Heart left ventricle (tissue), 16 donors: ENCODE measurements at regions not wholly inside any gene's neighbourhood (a gene's known extent, or its start where the extent isn't known, plus 50 kb on each side); places are given as distances from the start of the nearest gene placed in this dataset.

Experiments
- ATAC-seq, 4 donors: fragments of 200-7000 bp; cut with Tn5 transposase; one replicate each; pipeline ENCODE4 v1.9.1; 2020 to 2022; ENCODE audit warnings: moderate library complexity in 4 of 4, mild to moderate bottlenecking in 3 of 4, moderate number of reproducible peaks in 1 of 4
- DNase-seq, 5 donors: peaks; one replicate each; pipeline ENCODE4 v3.0.0-alpha.2; 2020
- H3K27ac ChIP-seq, 12 donors: fragments of 200-600 bp; sonication (generic) in 4 of 12; one replicate each; pipeline versions ENCODE4 v1.5.0 to v1.8.0; 2016 to 2022; ENCODE audit warnings: mild to moderate bottlenecking in 2 of 12
- H3K27me3 ChIP-seq, 9 donors: fragments of 200-600 bp; sonication (generic) in 2 of 9; one replicate each; pipeline versions ENCODE4 v1.5.1 to v1.8.0; 2016 to 2022; ENCODE audit warnings: mild to moderate bottlenecking in 3 of 9
- H3K36me3 ChIP-seq, 9 donors: fragments of 200-600 bp; sonication (generic) in 2 of 9; one replicate each; pipeline versions ENCODE4 v1.5.0 to v1.8.0; 2018 to 2022; ENCODE audit warnings: mild to moderate bottlenecking in 2 of 9
- H3K4me1 ChIP-seq, 12 donors: fragments of 200-600 bp; sonication (generic) in 4 of 12; one replicate each; pipeline versions ENCODE4 v1.5.0 to v1.8.0; 2016 to 2022; ENCODE audit warnings: mild to moderate bottlenecking in 3 of 12
- H3K4me3 ChIP-seq, 12 donors: fragments of 200-600 bp; sonication (generic) in 4 of 12; one replicate each; pipeline versions ENCODE4 v1.5.0 to v1.8.0; 2017 to 2022; ENCODE audit warnings: mild to moderate bottlenecking in 9 of 12, moderate library complexity in 4 of 12
- H3K9me3 ChIP-seq, 12 donors: fragments of 200-600 bp; sonication (generic) in 4 of 12; one replicate each; pipeline versions ENCODE4 v1.5.0 to v1.8.0; 2016 to 2022; ENCODE audit warnings: mild to moderate bottlenecking in 1 of 12
- CTCF ChIP-seq, 12 donors: fragments of 200-600 bp; sonication (generic) in 4 of 12; IDR thresholded peaks; one replicate each; pipeline versions ENCODE4 v1.5.0 to v1.8.0; 2018 to 2022; ENCODE audit warnings: antibody characterized with exemption in 12 of 12, mild to moderate bottlenecking in 5 of 12
- POLR2A ChIP-seq, 2 donors: fragments of 450-650 bp; IDR thresholded peaks; one replicate each; pipeline ENCODE4 v1.6.1; 2017; ENCODE audit warnings: antibody characterized with exemption in 2 of 2, mild to moderate bottlenecking in 2 of 2, moderate library complexity in 2 of 2
- WGBS, 4 donors: extraction: QIAGEN DNeasy Blood & Tissue Kit in 2 of 4; methylation state at CpG; one replicate each; pipeline versions ENCODE4 v1.1.5 to v1.1.7; 2013 to 2018; 5-methylcytosine and 5-hydroxymethylcytosine counted together
- intact Hi-C, 10 donors: fragments of 100-400 bp; cut with DNase I; formaldehyde crosslinking; loops; one replicate each; pipeline versions ENCODE4 v1.11.1 to v1.14.2; 2022
- donor health status: ischemic (EF 13 %, LVEDD 7.1; RV severe dilation, severe dysfunction).
- donor health status: healthy with polysubstance abuse.
- donor health status: DM: no; HTN: yes; CAD: no.
- donor health status: DM: no; HTN: no; CAD: no.
- donor health status: ischemic (EF 25% LVEDD 6.9; RV normal size, moderate dysfunction).
- donor health status: ischemic (EF 25% LVEDD 5.7; RV mildly dilated, moderate dysfunction).
- donor health status: healthy.
- donor health status: DM: yes; HTN: yes; CAD: no.
- donor health status: ischemic (EF 35%, LVEDD 5.7; RV mildly dilated, moderate dysfunction).
- donor health status: nonischemic (EF 11% LVEDD 7.7; RV severe dilation, severe dysfunction).
- donor health status: DM: yes; HTN: yes; CAD: no.
- donor health status: PGD.
- donor health status: ischemic (EF 29% LVEDD 5.4; RV normal size, mild dysfunction).
- donor health status: nonischemic (EF 23%, LVEDD 6.1; RV moderate dilation, normal function).

- no peak overlapping the region for H3K27ac ChIP-seq
- WGBS, 4 donors: 44 to 60% (median 55%) methylated on average over 1 of the region's 1 CpG
- peaks cover 0 to 6% (median 0%) of the 10 kb centered on the region in 9 donors for H3K27me3 ChIP-seq
- H3K4me1 ChIP-seq: no peaks in the 10 kb centered on the region
- no peak for ATAC-seq
- no peak for DNase-seq
- TF ChIP-seq POLR2A (IDR thresholded peaks at IDR 0.05): no peak
- TF ChIP-seq CTCF (IDR thresholded peaks at IDR 0.05): no peak
- intact Hi-C loops: no loop called here
- H3K9me3 ChIP-seq: no peaks in the 10 kb centered on the region
- H3K36me3 ChIP-seq: no peaks in the 10 kb centered on the region
- no peak overlapping the region for H3K4me3 ChIP-seq
These were observed 152.5 kb downstream of the ZNF648 start for GRCh38 chr1:181909010-181909409.

GRCh38 chr1:181906631-181907030 is 154.9 kb downstream of the ZNF648 start:
- H3K4me3 ChIP-seq: no peak overlapping the region
- H3K27ac ChIP-seq: no peak overlapping the region
- 86 to 88% (median 87%) methylated on average over 6 of the region's 6 CpGs for WGBS, 4 donors

GRCh38 chr1:181905944-181906597 is 155.4 kb downstream of the ZNF648 start:
- Histone ChIP-seq H3K27me3 (peaks cover 0 to 6% (median 0%) of the 10 kb centered on the region in 9 donors), H3K27ac (no peak overlapping the region), H3K9me3 (no peaks in the 10 kb centered on the region), H3K36me3 (no peaks in the 10 kb centered on the region), H3K4me3 (no peak overlapping the region), H3K4me1 (no peaks in the 10 kb centered on the region)
- no peak for ATAC-seq
- WGBS, 4 donors: 80 to 95% (median 83%) methylated on average over 2 of the region's 2 CpGs
- intact Hi-C loops: no loop called here
- TF ChIP-seq POLR2A (IDR thresholded peaks at IDR 0.05): no peak
- TF ChIP-seq CTCF (IDR thresholded peaks at IDR 0.05): no peak
- no peak for DNase-seq

More at GRCh38 chr1:181906631-181907030, 154.9 kb downstream of the ZNF648 start:
- H3K4me1 ChIP-seq: no peaks in the 10 kb centered on the region
- TF ChIP-seq POLR2A (IDR thresholded peaks at IDR 0.05) (no peak), CTCF (IDR thresholded peaks at IDR 0.05) (no peak)
- no peak for ATAC-seq
- no peaks in the 10 kb centered on the region for H3K9me3 ChIP-seq
- peaks cover 0 to 6% (median 0%) of the 10 kb centered on the region in 9 donors for H3K27me3 ChIP-seq
- H3K36me3 ChIP-seq: no peaks in the 10 kb centered on the region
- no peak for DNase-seq
- intact Hi-C loops: no loop called here

- intact Hi-C loops: no loop called here
- H3K36me3 ChIP-seq: no peaks in the 10 kb centered on the region
- DNase-seq (no peak), ATAC-seq (no peak)
- no peaks in the 10 kb centered on the region for H3K4me1 ChIP-seq
- H3K27me3 ChIP-seq: peaks cover 0 to 4% (median 0%) of the 10 kb centered on the region in 9 donors
- peaks cover 0 to 6% (median 0%) of the 10 kb centered on the region in 12 donors for H3K9me3 ChIP-seq
- H3K4me3 ChIP-seq: no peak overlapping the region
- no peak overlapping the region for H3K27ac ChIP-seq
- TF ChIP-seq POLR2A (IDR thresholded peaks at IDR 0.05): no peak
- TF ChIP-seq CTCF (IDR thresholded peaks at IDR 0.05): no peak
These were observed 162.7 kb downstream of the ZNF648 start for GRCh38 chr1:181898773-181899172.
